CD1c-positive myeloid dendritic cell (primary cell): ENCODE measurements at regions not wholly inside any gene's neighbourhood (a gene's known extent, or its start where the extent isn't known, plus 50 kb on each side); places are given as distances from the start of the nearest gene placed in this dataset.

Source experiments
- DNase-seq: peaks from one replicate; pipeline ENCODE4 v3.0.0-alpha.2; 2016; ENCODE audit errors: extremely low spot score

- DNase-seq, result peak; percentile 52
Measured at GRCh38 chr4:175947117-175947722, 118.4 kb upstream of the WDR17 start.

- no peak for DNase-seq
Measured at GRCh38 chr4:175951794-175952193, 113.8 kb upstream of the WDR17 start.

GRCh38 chr4:175953116-175953515, 112.5 kb upstream of the WDR17 start:
- DNase-seq, result no peak

GRCh38 chr4:175953960-175954521, 111.6 kb upstream of the WDR17 start:
- no peak for DNase-seq

- no peak for DNase-seq
Measured at GRCh38 chr4:175954685-175955084, 111.0 kb upstream of the WDR17 start.

- DNase-seq, result no peak
Measured at GRCh38 chr4:175961604-175962003, 104.0 kb upstream of the WDR17 start.

- no peak for DNase-seq
Measured at GRCh38 chr4:175970072-175970471, 95.6 kb upstream of the WDR17 start.

GRCh38 chr4:175970724-175971123, 94.9 kb upstream of the WDR17 start:
- DNase-seq, result no peak

GRCh38 chr4:175971388-175972179, 94.1 kb upstream of the WDR17 start:
- no peak for DNase-seq

GRCh38 chr4:175973027-175973923, 92.4 kb upstream of the WDR17 start:
- no peak for DNase-seq

GRCh38 chr4:175983636-175984035, 82.0 kb upstream of the WDR17 start:
- no peak for DNase-seq

GRCh38 chr4:175986668-175987067, 79.0 kb upstream of the WDR17 start:
- DNase-seq, result no peak

- DNase-seq, result no peak
Measured at GRCh38 chr4:175988511-175988910, 77.1 kb upstream of the WDR17 start.

GRCh38 chr4:175996206-175996605, 69.4 kb upstream of the WDR17 start:
- DNase-seq, result no peak

- DNase-seq, result no peak
Measured at GRCh38 chr4:175997291-175997690, 68.3 kb upstream of the WDR17 start.

GRCh38 chr4:175998782-175999181, 66.9 kb upstream of the WDR17 start:
- no peak for DNase-seq

GRCh38 chr4:175999944-176000343, 65.7 kb upstream of the WDR17 start:
- DNase-seq, result no peak

- peak; percentile 10 for DNase-seq
Measured at GRCh38 chr4:176001151-176002006, 64.3 kb upstream of the WDR17 start.

- DNase-seq, result peak; percentile 24
Measured at GRCh38 chr4:176002007-176002613, 63.5 kb upstream of the WDR17 start.

GRCh38 chr4:176005766-176006165, 59.9 kb upstream of the WDR17 start:
- DNase-seq, result no peak

GRCh38 chr4:176009254-176009653, 56.4 kb upstream of the WDR17 start:
- no peak for DNase-seq
